ENCODE measurements at regions not wholly inside any gene's neighbourhood (a gene's known extent, or its start where the extent isn't known, plus 50 kb on each side); places are given as distances from the start of the nearest gene placed in this dataset.

GRCh38 chr22:27489178-27489675, 312.3 kb downstream of the MN1 start:
- Histone ChIP-seq H2AFZ (no peak overlapping the region), H3K4me3 (ENCODE audit: low read depth, low read length) (no peak overlapping the region), H3K27me3 (ENCODE audit: control insufficient read depth, insufficient read depth, low read length) (no peaks in the 10 kb centered on the region), H3K9ac (no peak overlapping the region), H3K9me3 (ENCODE audit: control insufficient read depth, low read length) (no peaks in the 10 kb centered on the region), H3K27ac (no peak overlapping the region), H3K4me2 (ENCODE audit: low read length) (no peak overlapping the region), H3K4me1 (no peaks in the 10 kb centered on the region), H3K36me3 (ENCODE audit: control insufficient read depth, insufficient read depth, low read length) (no peaks in the 10 kb centered on the region), H3K79me2 (no peaks in the 10 kb centered on the region)
- TF ChIP-seq, protein P1, sequence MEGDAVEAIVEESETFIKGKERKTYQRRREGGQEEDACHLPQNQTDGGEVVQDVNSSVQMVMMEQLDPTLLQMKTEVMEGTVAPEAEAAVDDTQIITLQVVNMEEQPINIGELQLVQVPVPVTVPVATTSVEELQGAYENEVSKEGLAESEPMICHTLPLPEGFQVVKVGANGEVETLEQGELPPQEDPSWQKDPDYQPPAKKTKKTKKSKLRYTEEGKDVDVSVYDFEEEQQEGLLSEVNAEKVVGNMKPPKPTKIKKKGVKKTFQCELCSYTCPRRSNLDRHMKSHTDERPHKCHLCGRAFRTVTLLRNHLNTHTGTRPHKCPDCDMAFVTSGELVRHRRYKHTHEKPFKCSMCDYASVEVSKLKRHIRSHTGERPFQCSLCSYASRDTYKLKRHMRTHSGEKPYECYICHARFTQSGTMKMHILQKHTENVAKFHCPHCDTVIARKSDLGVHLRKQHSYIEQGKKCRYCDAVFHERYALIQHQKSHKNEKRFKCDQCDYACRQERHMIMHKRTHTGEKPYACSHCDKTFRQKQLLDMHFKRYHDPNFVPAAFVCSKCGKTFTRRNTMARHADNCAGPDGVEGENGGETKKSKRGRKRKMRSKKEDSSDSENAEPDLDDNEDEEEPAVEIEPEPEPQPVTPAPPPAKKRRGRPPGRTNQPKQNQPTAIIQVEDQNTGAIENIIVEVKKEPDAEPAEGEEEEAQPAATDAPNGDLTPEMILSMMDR (IDR thresholded peaks at IDR 0.05), result no peak

DNA sequence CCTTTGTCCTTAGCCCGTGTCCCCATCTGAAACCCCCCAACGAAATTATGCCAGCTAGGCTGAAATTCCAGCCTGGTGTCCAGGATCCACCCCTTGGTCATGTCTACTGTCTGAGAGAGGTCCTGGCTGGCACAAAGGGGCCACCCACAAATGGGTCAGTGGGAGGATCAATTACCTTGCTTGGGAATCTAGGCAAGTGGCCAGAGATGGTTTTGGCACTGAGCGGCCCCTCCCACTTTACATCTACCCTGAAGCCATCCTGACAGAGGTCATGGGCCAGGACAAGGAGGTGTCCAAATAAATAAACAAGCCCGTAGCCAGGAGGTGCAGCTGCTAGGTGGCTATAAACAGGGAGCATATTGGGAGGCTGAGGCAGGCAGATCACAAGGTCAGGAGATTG, 311.5 kb downstream of the MN1 start:
- TF ChIP-seq, protein P1 (IDR thresholded peaks at IDR 0.05), result no peak
- H3K27ac ChIP-seq, result no peak overlapping the region

GRCh38 chr22:27491888-27492287, 309.7 kb downstream of the MN1 start:
- Histone ChIP-seq H2AFZ (no peak overlapping the region), H3K9me3 (ENCODE audit: control insufficient read depth, low read length) (no peaks in the 10 kb centered on the region), H3K27me3 (ENCODE audit: control insufficient read depth, insufficient read depth, low read length) (no peaks in the 10 kb centered on the region), H3K4me2 (ENCODE audit: low read length) (no peak overlapping the region), H3K4me1 (no peaks in the 10 kb centered on the region), H3K79me2 (no peaks in the 10 kb centered on the region), H3K27ac (no peak overlapping the region), H3K36me3 (ENCODE audit: control insufficient read depth, insufficient read depth, low read length) (no peaks in the 10 kb centered on the region), H3K4me3 (ENCODE audit: low read depth, low read length) (no peak overlapping the region), H3K9ac (no peak overlapping the region)
- TF ChIP-seq, protein P1 (IDR thresholded peaks at IDR 0.05), result no peak

More for the DNA sequence above, 311.5 kb downstream of the MN1 start:
- Histone ChIP-seq H3K79me2 (no peaks in the 10 kb centered on the region), H3K36me3 (ENCODE audit: control insufficient read depth, insufficient read depth, low read length) (no peaks in the 10 kb centered on the region), H3K4me1 (no peaks in the 10 kb centered on the region), H3K9ac (no peak overlapping the region), H3K4me2 (ENCODE audit: low read length) (no peak overlapping the region), H3K4me3 (ENCODE audit: low read depth, low read length) (no peak overlapping the region), H3K9me3 (ENCODE audit: control insufficient read depth, low read length) (no peaks in the 10 kb centered on the region), H2AFZ (no peak overlapping the region), H3K27me3 (ENCODE audit: control insufficient read depth, insufficient read depth, low read length) (no peaks in the 10 kb centered on the region)

GRCh38 chr22:27492566-27493201, 308.9 kb downstream of the MN1 start:
- Histone ChIP-seq H3K36me3 (ENCODE audit: control insufficient read depth, insufficient read depth, low read length) (no peaks in the 10 kb centered on the region), H2AFZ (no peak overlapping the region), H3K9me3 (ENCODE audit: control insufficient read depth, low read length) (no peaks in the 10 kb centered on the region), H3K4me1 (no peaks in the 10 kb centered on the region), H3K4me3 (ENCODE audit: low read depth, low read length) (no peak overlapping the region), H3K79me2 (no peaks in the 10 kb centered on the region), H3K4me2 (ENCODE audit: low read length) (no peak overlapping the region), H3K9ac (no peak overlapping the region), H3K27me3 (ENCODE audit: control insufficient read depth, insufficient read depth, low read length) (no peaks in the 10 kb centered on the region), H3K27ac (no peak overlapping the region)
- TF ChIP-seq, protein P1 (IDR thresholded peaks at IDR 0.05), result no peak

GRCh38 chr22:27493796-27494195, 307.8 kb downstream of the MN1 start:
- Histone ChIP-seq H3K4me1 (no peaks in the 10 kb centered on the region), H3K4me2 (ENCODE audit: low read length) (no peak overlapping the region), H2AFZ (no peak overlapping the region), H3K9ac (no peak overlapping the region), H3K9me3 (ENCODE audit: control insufficient read depth, low read length) (no peaks in the 10 kb centered on the region), H3K27ac (no peak overlapping the region), H3K79me2 (no peaks in the 10 kb centered on the region), H3K4me3 (ENCODE audit: low read depth, low read length) (no peak overlapping the region), H3K36me3 (ENCODE audit: control insufficient read depth, insufficient read depth, low read length) (no peaks in the 10 kb centered on the region), H3K27me3 (ENCODE audit: control insufficient read depth, insufficient read depth, low read length) (no peaks in the 10 kb centered on the region)
- TF ChIP-seq, protein P1 (IDR thresholded peaks at IDR 0.05), result no peak
